GM19452 (cell line): ENCODE measurements at regions not wholly inside any gene's neighbourhood (a gene's known extent, or its start where the extent isn't known, plus 50 kb on each side); places are given as distances from the start of the nearest gene placed in this dataset.
A peak's percentile ranks its signal among the peaks of the same experiment; 100 is the strongest.

ENCODE experiments used
- ATAC-seq: cut with Tn5 transposase; IDR thresholded peaks from one replicate; pipeline ENCODE4 v1.9.1; 2021; ENCODE audit not compliant: unreplicated experiment

GRCh38 chr7:45446195-45446944, 127.8 kb upstream of the ADCY1 start:
- peak; percentile 90 for ATAC-seq

- ATAC-seq = no peak
These were observed 126.9 kb upstream of the ADCY1 start for GRCh38 chr7:45447296-45447695.

- ATAC-seq = no peak
These were observed 123.5 kb upstream of the ADCY1 start for GRCh38 chr7:45450571-45451204.

- ATAC-seq = no peak
These were observed 122.7 kb upstream of the ADCY1 start for GRCh38 chr7:45451342-45452035.

GRCh38 chr7:45454771-45455170, 119.4 kb upstream of the ADCY1 start:
- ATAC-seq = no peak

- no peak for ATAC-seq
These were observed 118.5 kb upstream of the ADCY1 start for GRCh38 chr7:45455662-45456061.

GRCh38 chr7:45456105-45456504, 118.1 kb upstream of the ADCY1 start:
- ATAC-seq = no peak

GRCh38 chr7:45456747-45457524, 117.2 kb upstream of the ADCY1 start:
- ATAC-seq = no peak

- ATAC-seq = no peak
These were observed 116.6 kb upstream of the ADCY1 start for GRCh38 chr7:45457591-45457990.

GRCh38 chr7:45459476-45459875, 114.7 kb upstream of the ADCY1 start:
- no peak for ATAC-seq

- no peak for ATAC-seq
These were observed 113.8 kb upstream of the ADCY1 start for GRCh38 chr7:45460379-45460778.

GRCh38 chr7:45461026-45461425, 113.1 kb upstream of the ADCY1 start:
- no peak for ATAC-seq

- no peak for ATAC-seq
These were observed 105.1 kb upstream of the ADCY1 start for GRCh38 chr7:45469103-45469502.

GRCh38 chr7:45470031-45470430, 104.1 kb upstream of the ADCY1 start:
- no peak for ATAC-seq

GRCh38 chr7:45479781-45480180, 94.4 kb upstream of the ADCY1 start:
- ATAC-seq = no peak

- ATAC-seq = no peak
These were observed 91.7 kb upstream of the ADCY1 start for GRCh38 chr7:45482451-45482850.

GRCh38 chr7:45484094-45484493, 90.1 kb upstream of the ADCY1 start:
- no peak for ATAC-seq

GRCh38 chr7:45486575-45486974, 87.6 kb upstream of the ADCY1 start:
- no peak for ATAC-seq

- ATAC-seq = no peak
These were observed 79.3 kb upstream of the ADCY1 start for GRCh38 chr7:45494885-45495284.

GRCh38 chr7:45495618-45496017, 78.5 kb upstream of the ADCY1 start:
- ATAC-seq = no peak

GRCh38 chr7:45500257-45500656, 73.9 kb upstream of the ADCY1 start:
- ATAC-seq = no peak
